ENCODE measurements at regions not wholly inside any gene's neighbourhood (a gene's known extent, or its start where the extent isn't known, plus 50 kb on each side); places are given as distances from the start of the nearest gene placed in this dataset.

- no peaks in the 10 kb centered on the region for H3K9me3 Mint-ChIP-seq
- Histone ChIP-seq H3K36me3 (ENCODE audit: control insufficient read depth, insufficient read depth, low read length) (no peaks in the 10 kb centered on the region), H3K4me3 (ENCODE audit: low read length) (no peak overlapping the region), H3K9ac (ENCODE audit: extremely low read depth, low read length, poor library complexity, severe bottlenecking) (no peak overlapping the region), H3K27me3 (ENCODE audit: control insufficient read depth, insufficient read depth, low read length, poor library complexity, severe bottlenecking) (peaks cover 27% of the 10 kb centered on the region), H3K27ac (ENCODE audit: low read depth, low read length) (no peak overlapping the region), H3K9me3 (ENCODE audit: control insufficient read depth, low read length) (no peaks in the 10 kb centered on the region), H3K4me1 (ENCODE audit: control insufficient read depth, insufficient read depth, low read length) (peaks cover 7% of the 10 kb centered on the region)
- peaks cover 4% of the 10 kb centered on the region for H3K4me1 Mint-ChIP-seq
- peaks cover 68% of the 10 kb centered on the region for H3K27me3 Mint-ChIP-seq (ENCODE audit: insufficient read depth)
- no peak overlapping the region for H3K4me3 Mint-ChIP-seq
- no peak for DNase-seq
- H3K36me3 Mint-ChIP-seq (ENCODE audit: low read depth): no peaks in the 10 kb centered on the region
- TF ChIP-seq CTCF (conservative IDR thresholded peaks at IDR 0.05): no peak
- H3K27ac Mint-ChIP-seq: no peak overlapping the region
- 91 to 97% methylated on average over 3 to 4 of the region's 4 CpGs for WGBS, 2 experiments (ENCODE audit: insufficient coverage in 1 of 2, insufficient read length in 1 of 2)
Observed at GRCh38 chr11:43550714-43551113, 129.8 kb upstream of the HSD17B12 start.

- H3K9me3 ChIP-seq (ENCODE audit: control insufficient read depth, low read length): no peaks in the 10 kb centered on the region
- no peak for DNase-seq
- no peak overlapping the region for H3K9ac ChIP-seq (ENCODE audit: extremely low read depth, low read length, poor library complexity, severe bottlenecking)
- Mint-ChIP-seq H3K36me3 (ENCODE audit: low read depth) (no peaks in the 10 kb centered on the region), H3K27me3 (ENCODE audit: insufficient read depth) (peaks cover 73% of the 10 kb centered on the region), H3K4me3 (no peak overlapping the region), H3K4me1 (peaks cover 27% of the 10 kb centered on the region), H3K27ac (no peak overlapping the region), H3K9me3 (no peaks in the 10 kb centered on the region)
- TF ChIP-seq CTCF (conservative IDR thresholded peaks at IDR 0.05): no peak
- peaks cover 8% of the 10 kb centered on the region for H3K27me3 ChIP-seq (ENCODE audit: control insufficient read depth, insufficient read depth, low read length, poor library complexity, severe bottlenecking)
- no peak overlapping the region for H3K4me3 ChIP-seq (ENCODE audit: low read length)
- H3K36me3 ChIP-seq (ENCODE audit: control insufficient read depth, insufficient read depth, low read length): no peaks in the 10 kb centered on the region
- 69 to 70% methylated on average over 3 to 6 of the region's 6 CpGs for WGBS, 2 experiments (ENCODE audit: insufficient coverage in 1 of 2, insufficient read length in 1 of 2)
- H3K4me1 ChIP-seq (ENCODE audit: control insufficient read depth, insufficient read depth, low read length): peaks cover 16% of the 10 kb centered on the region
- H3K27ac ChIP-seq (ENCODE audit: low read depth, low read length): no peak overlapping the region
Observed at GRCh38 chr11:43554148-43554473, 126.4 kb upstream of the HSD17B12 start.

GRCh38 chr11:43555186-43555585, 125.4 kb upstream of the HSD17B12 start:
- Mint-ChIP-seq H3K27me3 (ENCODE audit: insufficient read depth) (peaks cover 70% of the 10 kb centered on the region), H3K4me3 (no peak overlapping the region), H3K27ac (no peak overlapping the region), H3K9me3 (no peaks in the 10 kb centered on the region), H3K36me3 (ENCODE audit: low read depth) (no peaks in the 10 kb centered on the region), H3K4me1 (peaks cover 27% of the 10 kb centered on the region)
- H3K9ac ChIP-seq (ENCODE audit: extremely low read depth, low read length, poor library complexity, severe bottlenecking): no peak overlapping the region
- H3K4me1 ChIP-seq (ENCODE audit: control insufficient read depth, insufficient read depth, low read length): peaks cover 16% of the 10 kb centered on the region
- DNase-seq: no peak
- peaks cover 8% of the 10 kb centered on the region for H3K27me3 ChIP-seq (ENCODE audit: control insufficient read depth, insufficient read depth, low read length, poor library complexity, severe bottlenecking)
- H3K27ac ChIP-seq (ENCODE audit: low read depth, low read length): no peak overlapping the region
- no peaks in the 10 kb centered on the region for H3K36me3 ChIP-seq (ENCODE audit: control insufficient read depth, insufficient read depth, low read length)
- H3K9me3 ChIP-seq (ENCODE audit: control insufficient read depth, low read length): no peaks in the 10 kb centered on the region
- no peak overlapping the region for H3K4me3 ChIP-seq (ENCODE audit: low read length)
- TF ChIP-seq CTCF (conservative IDR thresholded peaks at IDR 0.05): no peak
- WGBS, 2 experiments (ENCODE audit: insufficient coverage in 1 of 2, insufficient read length in 1 of 2): 58 to 100% methylated on average over 1 to 3 of the region's 3 CpGs

Measured in endodermal cell (in vitro differentiated cells).